T-cell (primary cell): ENCODE measurements at regions not wholly inside any gene's neighbourhood (a gene's known extent, or its start where the extent isn't known, plus 50 kb on each side); places are given as distances from the start of the nearest gene placed in this dataset.

ENCODE experiments used
- ATAC-seq, 4 experiments: fragments of 200-7000 bp in 3 of 4; fragments of 150-1000 bp in 1 of 4; cut with Tn5 transposase; replicated peaks in 1 of 4; 1 replicate in 3 of 4; 2 replicates in 1 of 4; pipeline ENCODE4 v1.10.0; 2021; ENCODE audit warnings: moderate library complexity in 3 of 4, mild to moderate bottlenecking in 2 of 4, moderate number of reproducible peaks in 1 of 4
- CTCF ChIA-PET, 2 donors: fragments of 300-600 bp; sonication (Branson Sonifier 250); formaldehyde crosslinking; loops; one replicate each; lab custom pipeline; 2022; ENCODE audit warnings: antibody characterized with exemption in 2 of 2; lab: Charles Lee
- POLR2A ChIA-PET, 2 donors: fragments of 300-600 bp; sonication (Branson Sonifier 250); formaldehyde crosslinking; loops; one replicate each; lab custom pipeline; 2022; ENCODE audit warnings: antibody characterized with exemption in 2 of 2; lab: Charles Lee
- DNase-seq, 35 experiments: peaks; one replicate each; pipeline versions ENCODE4 v3.0.0 to v3.0.0-alpha.2; 2013 to 2023
- H3K27ac ChIP-seq: one replicate; pipeline ENCODE4 v1.5.1; 2013; ENCODE audit warnings: low read length
- H3K27me3 ChIP-seq, 2 experiments: replicated peaks in 1 of 2; 1 replicate in 1 of 2; 2 replicates in 1 of 2; pipeline versions ENCODE4 v1.6.1 to v1.7.0; 2013; ENCODE audit warnings: low read length in 1 of 2, mixed read lengths in 1 of 2; ENCODE audit not compliant: control insufficient read depth in 2 of 2, insufficient read depth in 2 of 2; ENCODE audit errors: extremely low read depth in 1 of 2
- H3K36me3 ChIP-seq, 2 donors: 1 replicate in 1 of 2; 2 replicates in 1 of 2; pipeline versions ENCODE4 v1.6.1 to v1.7.0; 2013; ENCODE audit warnings: low read length in 1 of 2; ENCODE audit not compliant: control insufficient read depth in 2 of 2, insufficient read depth in 1 of 2; ENCODE audit errors: extremely low read depth in 1 of 2
- H3K4me1 ChIP-seq, 2 experiments: 1 replicate in 1 of 2; 2 replicates in 1 of 2; pipeline versions ENCODE4 v1.6.1 to v1.7.0; 2013; ENCODE audit warnings: low read length in 2 of 2, mixed read lengths in 1 of 2; ENCODE audit not compliant: insufficient read depth in 2 of 2, control insufficient read depth in 1 of 2; ENCODE audit errors: extremely low read depth in 1 of 2
- H3K4me3 ChIP-seq, 2 donors: 1 replicate in 1 of 2; 2 replicates in 1 of 2; pipeline versions ENCODE4 v1.5.1 to v1.7.0; 2013; ENCODE audit warnings: mild to moderate bottlenecking in 2 of 2, low read length in 1 of 2, moderate library complexity in 1 of 2; ENCODE audit not compliant: control insufficient read depth in 1 of 2; ENCODE audit errors: extremely low read depth in 1 of 2
- H3K9me3 ChIP-seq: 2 replicates; pipeline ENCODE4 v1.7.0; 2013
- H3K27ac Mint-ChIP-seq, 2 donors: one replicate each; pipeline ENCODE4 v1.8.0; 2020 to 2021; ENCODE audit warnings: mild to moderate bottlenecking in 2 of 2, mixed read lengths in 2 of 2
- H3K27me3 Mint-ChIP-seq, 2 donors: one replicate each; pipeline ENCODE4 v1.8.0; 2021 to 2022; ENCODE audit warnings: mixed read lengths in 2 of 2
- H3K36me3 Mint-ChIP-seq: one replicate; pipeline ENCODE4 v1.8.0; 2021; ENCODE audit warnings: mixed read lengths
- H3K4me1 Mint-ChIP-seq, 3 donors: one replicate each; pipeline ENCODE4 v1.8.0; 2020 to 2022; ENCODE audit warnings: mixed read lengths in 3 of 3, mild to moderate bottlenecking in 1 of 3
- H3K4me3 Mint-ChIP-seq, 3 donors: one replicate each; pipeline ENCODE4 v1.8.0; 2020 to 2022; ENCODE audit warnings: mild to moderate bottlenecking in 3 of 3, mixed read lengths in 3 of 3, moderate library complexity in 3 of 3
- H3K9me3 Mint-ChIP-seq, 3 donors: one replicate each; pipeline ENCODE4 v1.8.0; 2020 to 2022; ENCODE audit warnings: mixed read lengths in 3 of 3
- WGBS: methylation state at CpG from one replicate; pipeline ENCODE4 v1.1.5; 2013; ENCODE audit warnings: missing lambda C conversion rate; ENCODE audit not compliant: insufficient coverage; 5-methylcytosine and 5-hydroxymethylcytosine counted together

DNA sequence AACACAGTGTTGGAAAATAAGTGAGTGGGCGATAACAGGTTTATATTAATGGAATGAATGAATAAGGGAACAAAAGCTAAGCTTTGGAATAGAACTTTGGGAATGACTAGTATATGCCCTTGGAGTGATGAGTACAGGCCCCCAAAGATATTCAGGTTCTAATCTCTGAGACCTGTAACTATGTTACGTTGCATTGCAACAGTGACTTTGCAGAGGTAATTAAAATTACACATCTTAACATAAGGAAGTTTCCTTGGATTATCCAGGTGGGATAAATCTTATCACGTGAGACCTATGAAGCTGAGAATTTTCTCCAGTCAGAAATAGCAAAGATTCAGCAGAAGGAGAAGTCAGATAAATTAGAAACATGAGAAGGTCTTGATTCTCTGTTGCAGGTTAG lies 661.5 kb upstream of the LINC00305 start:
- Histone ChIP-seq H3K4me1 (no peaks in the 10 kb centered on the region), H3K4me3 (no peak overlapping the region), H3K27me3 (no peaks in the 10 kb centered on the region), H3K27ac (no peak overlapping the region), H3K9me3 (no peaks in the 10 kb centered on the region), H3K36me3 (no peaks in the 10 kb centered on the region)
- DNase-seq (no peak), ATAC-seq (no peak)
- Mint-ChIP-seq H3K4me1 (no peaks in the 10 kb centered on the region), H3K4me3 (no peak overlapping the region), H3K36me3 (no peaks in the 10 kb centered on the region), H3K27me3 (no peaks in the 10 kb centered on the region), H3K9me3 (peaks cover 7 to 26% (median 25%) of the 10 kb centered on the region in 3 donors), H3K27ac (no peak overlapping the region)
- ChIA-PET CTCF (no interaction called here), POLR2A (interaction anchor here in 1 of 2 donors (0.7 kb wide), 1 partner anchor 13 kb away, joined by 3 read pairs; no protein-coding TSS in a partner anchor)
- no CpG with 5 or more reads among the region's 3 CpGs for WGBS

DNA sequence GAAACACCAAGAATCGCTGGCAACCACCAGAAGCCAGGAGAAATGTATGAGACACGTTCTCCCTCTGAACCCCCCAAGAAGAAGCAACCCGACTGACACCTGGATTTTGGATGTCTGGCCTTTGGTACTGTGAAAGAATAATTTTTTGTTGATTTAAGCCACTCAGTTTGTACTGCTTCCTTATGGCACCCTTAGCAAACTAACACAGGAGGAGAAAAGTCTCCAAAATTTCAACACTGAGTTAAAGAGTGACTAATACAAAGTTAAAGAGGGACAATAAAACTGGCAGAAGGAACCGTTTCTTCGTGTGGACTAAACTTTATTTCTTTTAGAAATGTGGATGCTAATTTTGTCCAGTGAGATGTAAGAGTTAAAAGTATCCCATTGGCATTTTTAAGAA lies 660.9 kb upstream of the LINC00305 start:
- WGBS = no CpG with 5 or more reads among the region's 5 CpGs
- ChIA-PET POLR2A (interaction anchor here in 1 of 2 donors (0.7 kb wide), 1 partner anchor 12 kb away, joined by 3 read pairs; no protein-coding TSS in a partner anchor), CTCF (no interaction called here)
- DNase-seq (no peak), ATAC-seq (no peak)
- no peaks in the 10 kb centered on the region for H3K27me3 Mint-ChIP-seq
- no peaks in the 10 kb centered on the region for H3K4me1 ChIP-seq
- H3K27ac Mint-ChIP-seq = no peak overlapping the region
- no peak overlapping the region for H3K4me3 ChIP-seq
- no peaks in the 10 kb centered on the region for H3K36me3 ChIP-seq
- no peak overlapping the region for H3K4me3 Mint-ChIP-seq
- H3K4me1 Mint-ChIP-seq = no peaks in the 10 kb centered on the region
- H3K36me3 Mint-ChIP-seq = no peaks in the 10 kb centered on the region
- no peaks in the 10 kb centered on the region for H3K27me3 ChIP-seq
- H3K9me3 ChIP-seq = no peaks in the 10 kb centered on the region
- peaks cover 7 to 26% (median 21%) of the 10 kb centered on the region in 3 donors for H3K9me3 Mint-ChIP-seq
- H3K27ac ChIP-seq = no peak overlapping the region

DNA sequence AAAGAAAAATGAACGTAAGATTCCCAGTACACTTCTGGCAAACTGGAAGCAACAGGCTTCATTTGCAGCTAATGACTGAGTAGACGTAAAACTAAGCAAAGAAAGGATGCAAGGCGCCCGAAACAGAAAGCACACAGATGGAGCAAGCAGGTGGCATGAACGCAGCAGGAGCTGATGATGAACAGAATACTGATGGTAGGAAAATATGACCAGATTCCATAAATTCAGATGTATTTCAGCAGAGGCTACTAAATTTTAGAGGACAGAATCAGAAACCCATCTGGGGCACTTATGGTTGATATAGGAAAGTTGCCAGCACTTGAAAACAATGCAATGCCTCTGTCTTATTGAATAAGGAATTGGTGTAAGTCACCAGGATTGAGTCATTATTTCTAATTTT lies 658.7 kb upstream of the LINC00305 start:
- WGBS = 81% methylated on average over 3 of the region's 5 CpGs
- no peaks in the 10 kb centered on the region for H3K27me3 ChIP-seq
- Mint-ChIP-seq H3K9me3 (peaks cover 3 to 18% (median 7%) of the 10 kb centered on the region in 3 donors), H3K4me1 (no peaks in the 10 kb centered on the region), H3K27ac (no peak overlapping the region), H3K36me3 (no peaks in the 10 kb centered on the region), H3K27me3 (no peaks in the 10 kb centered on the region), H3K4me3 (no peak overlapping the region)
- H3K36me3 ChIP-seq = no peaks in the 10 kb centered on the region
- H3K27ac ChIP-seq = no peak overlapping the region
- ChIA-PET POLR2A (no interaction called here), CTCF (no interaction called here)
- no peak overlapping the region for H3K4me3 ChIP-seq
- no peaks in the 10 kb centered on the region for H3K9me3 ChIP-seq
- no peak for DNase-seq
- no peak for ATAC-seq
- no peaks in the 10 kb centered on the region for H3K4me1 ChIP-seq

DNA sequence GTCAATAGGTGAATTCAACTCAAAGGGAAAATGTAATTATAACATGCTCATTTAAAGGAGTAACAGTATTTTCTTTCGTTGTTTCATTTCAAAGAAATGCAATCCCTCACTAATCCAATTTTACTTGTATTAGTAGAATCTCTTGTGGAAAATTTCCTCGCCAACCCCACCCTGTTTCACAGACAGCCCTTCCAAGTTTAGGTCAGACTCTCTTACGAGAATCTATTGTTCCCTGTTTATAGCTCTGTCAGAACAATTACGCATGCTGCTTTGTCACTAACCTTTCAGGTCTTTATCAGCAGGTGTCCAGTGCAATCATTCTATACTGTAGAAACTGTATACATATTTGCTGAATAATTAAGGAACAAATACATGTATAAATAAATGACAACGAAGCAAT lies 657.8 kb upstream of the LINC00305 start:
- ATAC-seq = no peak
- Histone ChIP-seq H3K27ac (no peak overlapping the region), H3K4me3 (no peak overlapping the region), H3K36me3 (no peaks in the 10 kb centered on the region), H3K27me3 (no peaks in the 10 kb centered on the region), H3K4me1 (no peaks in the 10 kb centered on the region), H3K9me3 (no peaks in the 10 kb centered on the region)
- CTCF ChIA-PET = no interaction called here
- H3K27me3 Mint-ChIP-seq = no peaks in the 10 kb centered on the region
- no peak overlapping the region for H3K27ac Mint-ChIP-seq
- H3K4me3 Mint-ChIP-seq = no peak overlapping the region
- no peaks in the 10 kb centered on the region for H3K36me3 Mint-ChIP-seq
- no peaks in the 10 kb centered on the region for H3K4me1 Mint-ChIP-seq
- DNase-seq = no peak
- POLR2A ChIA-PET = no interaction called here
- H3K9me3 Mint-ChIP-seq = peaks cover 3 to 17% (median 7%) of the 10 kb centered on the region in 3 donors
- no CpG with 5 or more reads among the region's 5 CpGs for WGBS

DNA sequence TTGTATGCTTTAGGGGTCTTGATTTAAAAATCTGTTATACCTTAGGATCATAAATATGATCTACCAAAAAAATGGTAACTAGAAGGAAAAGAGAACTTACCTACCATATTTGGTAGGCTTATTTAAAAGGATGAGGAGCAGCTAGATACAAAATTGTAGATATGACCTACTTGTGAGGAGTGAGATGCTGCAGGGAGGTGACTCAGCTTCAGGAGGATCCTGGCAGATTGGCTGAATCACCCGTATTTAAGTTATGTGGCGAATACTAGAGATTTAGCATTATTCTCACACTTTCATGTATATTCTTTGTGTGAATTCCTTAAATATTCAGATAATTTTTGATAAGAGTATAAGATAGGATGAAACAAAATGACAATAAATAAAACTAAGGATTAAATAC lies 657.3 kb upstream of the LINC00305 start:
- Histone ChIP-seq H3K9me3 (no peaks in the 10 kb centered on the region), H3K36me3 (no peaks in the 10 kb centered on the region), H3K27ac (no peak overlapping the region), H3K4me1 (no peaks in the 10 kb centered on the region), H3K4me3 (no peak overlapping the region), H3K27me3 (no peaks in the 10 kb centered on the region)
- no CpG with 5 or more reads among the region's 2 CpGs for WGBS
- no peaks in the 10 kb centered on the region for H3K36me3 Mint-ChIP-seq
- CTCF ChIA-PET = no interaction called here
- H3K27ac Mint-ChIP-seq = no peak overlapping the region
- H3K4me3 Mint-ChIP-seq = no peak overlapping the region
- POLR2A ChIA-PET = no interaction called here
- DNase-seq = no peak
- ATAC-seq = no peak
- peaks cover 5 to 15% (median 6%) of the 10 kb centered on the region in 3 donors for H3K9me3 Mint-ChIP-seq
- H3K27me3 Mint-ChIP-seq = no peaks in the 10 kb centered on the region
- H3K4me1 Mint-ChIP-seq = no peaks in the 10 kb centered on the region

DNA sequence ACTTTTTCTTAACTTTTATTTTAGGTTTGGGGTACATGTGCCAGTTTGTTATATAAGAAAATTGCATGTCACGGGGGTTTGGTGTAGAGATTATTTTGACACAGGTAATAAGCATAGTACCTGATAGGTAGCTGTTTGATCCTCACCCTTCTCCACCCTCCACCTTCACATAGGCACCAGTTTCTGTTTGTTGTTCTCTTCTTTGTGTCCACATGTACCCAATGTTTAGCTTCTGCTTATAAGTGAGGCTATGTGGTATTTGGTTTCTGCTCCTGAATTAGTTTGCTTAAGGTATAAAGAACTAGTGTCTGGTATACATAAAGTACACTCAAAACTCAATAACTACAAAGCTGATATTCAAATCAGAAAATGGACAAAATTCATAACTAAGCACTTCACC lies 654.6 kb upstream of the LINC00305 start:
- Mint-ChIP-seq H3K4me1 (no peaks in the 10 kb centered on the region), H3K4me3 (no peak overlapping the region), H3K27ac (no peak overlapping the region), H3K36me3 (no peaks in the 10 kb centered on the region), H3K27me3 (no peaks in the 10 kb centered on the region), H3K9me3 (peaks cover under 1 to 9% (median 6%) of the 10 kb centered on the region in 3 donors)
- H3K27ac ChIP-seq = no peak overlapping the region
- DNase-seq = no peak
- POLR2A ChIA-PET = no interaction called here
- no peak for ATAC-seq
- H3K9me3 ChIP-seq = no peaks in the 10 kb centered on the region
- H3K27me3 ChIP-seq = no peaks in the 10 kb centered on the region
- WGBS = no CpG with 5 or more reads among the region's 1 CpG
- CTCF ChIA-PET = no interaction called here
- H3K4me3 ChIP-seq = no peak overlapping the region
- H3K36me3 ChIP-seq = no peaks in the 10 kb centered on the region
- H3K4me1 ChIP-seq = no peaks in the 10 kb centered on the region

DNA sequence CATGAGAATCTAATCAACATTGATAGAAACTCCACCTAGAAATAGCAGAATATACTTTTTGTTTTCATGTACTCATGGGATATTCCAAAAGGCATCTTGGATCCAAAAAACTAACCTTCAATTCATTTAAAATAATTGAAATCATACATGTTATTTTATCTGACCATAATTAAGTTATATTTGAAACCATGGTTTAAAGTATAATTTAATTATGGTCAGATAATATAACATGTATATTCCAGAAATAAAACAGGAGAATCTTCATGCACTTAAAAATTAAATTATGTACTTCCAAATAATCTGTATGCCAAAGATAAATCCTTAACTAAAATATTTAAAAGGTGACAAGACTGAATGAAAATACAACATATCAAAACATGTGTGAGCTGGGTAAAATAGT lies 651.3 kb upstream of the LINC00305 start:
- no peaks in the 10 kb centered on the region for H3K36me3 ChIP-seq
- Mint-ChIP-seq H3K27me3 (no peaks in the 10 kb centered on the region), H3K4me3 (no peak overlapping the region), H3K4me1 (no peaks in the 10 kb centered on the region), H3K9me3 (peaks cover 8 to 14% (median 9%) of the 10 kb centered on the region in 3 donors), H3K36me3 (no peaks in the 10 kb centered on the region), H3K27ac (no peak overlapping the region)
- H3K9me3 ChIP-seq = no peaks in the 10 kb centered on the region
- ChIA-PET CTCF (no interaction called here), POLR2A (no interaction called here)
- ATAC-seq = no peak
- H3K4me3 ChIP-seq = no peak overlapping the region
- H3K27ac ChIP-seq = no peak overlapping the region
- no peaks in the 10 kb centered on the region for H3K27me3 ChIP-seq
- DNase-seq = no peak
- no peaks in the 10 kb centered on the region for H3K4me1 ChIP-seq
